GM21381 (cell line): ENCODE measurements at regions not wholly inside any gene's neighbourhood (a gene's known extent, or its start where the extent isn't known, plus 50 kb on each side); places are given as distances from the start of the nearest gene placed in this dataset.

ENCODE experiments used
- ATAC-seq: cut with Tn5 transposase; IDR thresholded peaks from one replicate; pipeline ENCODE4 v1.9.1; 2021; ENCODE audit warnings: mild to moderate bottlenecking, moderate library complexity; ENCODE audit not compliant: unreplicated experiment

DNA sequence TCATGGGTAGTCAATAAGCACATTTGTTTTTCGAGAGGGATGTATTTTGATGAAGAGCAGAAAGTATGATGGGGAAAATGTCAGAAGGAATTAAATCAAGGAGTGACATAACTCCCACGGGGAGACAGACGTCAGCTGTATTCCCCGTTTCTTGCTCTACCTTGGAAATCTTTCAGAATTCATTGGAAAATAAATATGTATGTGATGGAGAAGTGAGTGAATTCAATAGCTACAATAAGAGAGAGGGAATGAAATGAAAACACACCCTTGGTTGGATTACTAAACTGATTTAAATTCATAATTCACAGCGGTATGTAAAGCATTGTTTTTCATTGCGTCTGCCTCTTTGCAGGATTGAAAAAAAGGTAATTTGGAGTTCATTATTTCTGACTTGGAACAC is 209.7 kb upstream of the KLF4 start:
- no peak for ATAC-seq

DNA sequence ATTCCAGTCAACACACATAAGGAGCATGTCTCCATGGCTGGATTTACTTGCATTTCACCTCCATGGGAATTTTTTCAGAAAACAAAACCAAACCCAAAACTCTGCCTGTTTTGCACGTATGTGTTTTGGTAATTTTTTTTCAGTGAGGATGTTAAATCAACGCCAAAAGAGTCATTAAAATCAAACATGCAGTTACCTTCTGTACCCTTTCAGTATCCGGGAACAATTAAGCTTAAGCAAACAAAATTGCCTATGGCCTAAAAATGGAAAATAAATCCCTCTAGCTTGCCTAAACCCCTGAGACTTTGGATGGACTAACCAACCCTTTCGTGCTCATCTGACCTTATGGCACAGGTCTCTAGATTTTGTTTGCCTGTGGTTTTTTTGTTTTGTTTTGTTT is 209.2 kb upstream of the KLF4 start:
- no peak for ATAC-seq

DNA sequence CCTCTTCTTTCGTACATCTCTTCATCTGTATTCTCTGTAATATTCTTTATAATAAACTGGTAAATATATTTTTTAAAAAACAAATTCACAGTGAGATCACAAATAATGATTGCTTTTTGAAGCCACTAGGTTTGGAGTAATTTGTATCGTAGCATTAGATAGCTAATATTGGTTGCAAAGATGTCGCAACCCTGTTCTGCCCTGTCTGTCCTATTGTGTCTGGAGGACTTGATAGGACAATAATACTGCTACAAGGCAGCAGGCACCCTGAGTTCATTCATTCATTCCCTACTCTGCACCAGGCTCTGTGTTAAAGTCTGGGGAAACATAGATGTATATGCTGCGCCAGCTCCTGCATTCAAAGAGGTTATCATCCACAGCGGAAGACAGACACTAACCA is 206.7 kb upstream of the KLF4 start:
- no peak for ATAC-seq

DNA sequence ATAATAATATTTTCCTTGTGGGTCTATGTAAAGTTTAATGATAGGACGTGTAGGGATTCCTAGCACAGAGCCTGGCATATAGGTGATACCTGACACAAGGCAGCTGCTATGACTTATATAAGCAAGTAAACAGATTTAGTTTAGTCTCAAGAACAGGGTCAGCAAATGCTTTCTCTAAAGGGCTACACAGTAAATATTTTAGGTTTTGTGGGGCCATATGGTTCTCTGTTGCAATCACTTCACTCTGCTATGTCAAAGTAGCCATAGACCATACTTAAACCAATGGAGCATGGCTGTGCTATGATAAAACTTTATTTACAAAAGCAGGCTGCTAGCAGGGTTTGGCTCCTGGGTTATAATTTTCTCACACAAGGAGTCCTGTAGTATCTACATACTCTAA is 204.8 kb upstream of the KLF4 start:
- no peak for ATAC-seq

DNA sequence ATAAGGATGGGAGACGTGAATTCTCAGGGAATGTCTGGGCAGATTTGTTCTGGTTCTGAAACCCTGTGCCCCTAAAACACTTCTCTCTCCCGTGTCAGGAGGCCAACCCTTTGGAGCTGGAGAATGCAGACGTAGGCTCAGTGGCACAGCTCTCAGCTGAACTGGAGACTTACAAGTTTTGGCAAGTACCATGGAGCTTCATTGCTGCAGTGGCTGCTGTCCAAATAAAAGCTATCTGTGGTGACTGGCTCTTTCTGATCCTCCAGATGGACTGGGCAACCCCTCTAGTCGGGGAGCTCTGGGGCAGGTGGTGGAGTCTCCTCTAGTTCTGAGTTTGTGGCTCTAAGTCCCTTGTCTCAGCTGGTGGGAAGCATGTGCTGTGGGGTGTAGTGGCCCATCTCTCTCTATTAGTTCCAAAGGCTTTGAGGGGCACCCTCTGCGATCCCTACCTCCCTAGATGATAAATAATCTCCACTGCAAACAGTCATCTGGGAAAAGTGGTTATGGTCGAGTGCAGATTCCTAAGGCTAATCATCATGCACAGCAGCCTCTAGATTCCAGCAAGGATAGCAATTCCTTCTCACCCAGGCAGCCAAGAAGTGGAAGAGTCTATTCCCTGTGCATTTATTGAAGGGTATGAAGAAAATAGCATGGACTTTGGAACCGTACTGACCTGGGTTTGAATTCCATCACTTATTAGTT is 204.2 kb upstream of the KLF4 start:
- no peak for ATAC-seq

DNA sequence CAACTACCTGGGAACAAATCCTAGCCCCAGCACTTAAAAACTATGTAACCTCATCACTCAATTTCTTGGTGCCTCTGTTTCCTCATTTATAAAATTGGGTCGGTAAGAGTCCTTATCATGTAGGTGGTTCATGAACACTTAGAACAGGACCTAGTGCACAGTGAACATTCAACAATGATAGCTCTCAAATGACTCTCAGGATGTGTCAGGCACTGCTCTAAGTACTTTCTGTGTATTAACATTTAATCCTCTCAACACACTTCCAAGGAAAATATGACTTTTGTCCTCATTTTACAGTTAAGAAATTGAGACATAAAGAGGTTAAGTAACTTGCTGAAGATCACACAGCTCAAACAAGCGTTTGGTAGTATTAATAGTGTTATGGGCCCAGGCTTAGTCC is 202.1 kb upstream of the KLF4 start:
- ATAC-seq, result no peak

DNA sequence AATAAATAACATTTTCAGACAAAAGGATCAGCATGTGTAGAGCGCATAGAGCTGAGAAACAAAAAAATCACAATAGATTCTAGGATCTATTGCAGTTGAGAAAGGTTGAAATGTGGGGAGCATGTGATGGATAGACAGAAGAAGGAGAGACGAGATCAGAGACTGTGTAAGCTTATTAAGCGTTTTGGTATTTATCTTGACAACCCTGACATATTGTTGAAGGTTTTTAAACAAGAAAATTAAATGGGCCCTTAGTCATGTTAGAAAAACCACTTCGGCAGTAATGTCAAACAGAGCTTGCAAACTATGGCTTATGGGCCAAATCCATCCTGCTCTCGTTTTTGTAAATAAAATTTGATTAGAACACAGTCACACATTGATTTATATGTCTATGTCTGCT is 200.5 kb upstream of the KLF4 start:
- no peak for ATAC-seq

DNA sequence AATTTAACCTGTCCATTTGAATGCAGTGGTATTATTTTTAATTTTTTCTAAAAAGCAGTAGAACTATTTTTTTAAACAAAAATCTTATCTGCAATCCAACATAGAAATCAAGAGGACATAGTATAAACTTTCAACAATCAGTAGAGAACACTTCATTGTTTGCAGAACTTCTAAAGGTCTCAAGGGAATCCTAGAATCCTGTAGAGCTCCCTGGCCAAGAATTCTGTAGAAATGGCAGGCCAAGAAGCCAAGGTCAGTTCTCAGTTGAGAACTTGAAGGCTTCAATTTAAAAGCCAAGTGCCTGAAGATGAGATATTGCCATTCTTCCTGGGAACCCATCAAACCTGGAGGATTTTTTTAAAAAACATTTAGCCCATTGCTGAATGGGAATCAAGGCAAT is 199.2 kb upstream of the KLF4 start:
- ATAC-seq, result no peak

DNA sequence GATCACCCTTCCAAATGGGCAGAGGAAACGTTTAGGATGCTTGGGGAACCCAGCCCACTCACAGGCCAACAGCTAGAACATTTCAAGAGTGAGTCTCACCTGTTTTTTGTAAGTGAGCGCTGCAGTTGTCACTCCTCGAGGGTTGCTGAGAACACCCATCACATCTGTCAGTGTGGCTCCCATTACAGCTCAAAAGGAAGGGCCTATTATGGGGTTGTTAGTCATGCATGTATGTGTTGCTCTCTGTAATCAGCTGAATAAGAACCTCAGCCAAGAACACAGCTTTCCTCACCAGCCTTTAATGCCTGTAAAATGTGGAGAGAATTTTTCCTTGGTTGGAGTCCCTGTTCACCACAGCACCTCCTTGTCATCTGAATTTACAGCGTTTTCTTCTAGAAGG is 196.3 kb upstream of the KLF4 start:
- ATAC-seq, result no peak

DNA sequence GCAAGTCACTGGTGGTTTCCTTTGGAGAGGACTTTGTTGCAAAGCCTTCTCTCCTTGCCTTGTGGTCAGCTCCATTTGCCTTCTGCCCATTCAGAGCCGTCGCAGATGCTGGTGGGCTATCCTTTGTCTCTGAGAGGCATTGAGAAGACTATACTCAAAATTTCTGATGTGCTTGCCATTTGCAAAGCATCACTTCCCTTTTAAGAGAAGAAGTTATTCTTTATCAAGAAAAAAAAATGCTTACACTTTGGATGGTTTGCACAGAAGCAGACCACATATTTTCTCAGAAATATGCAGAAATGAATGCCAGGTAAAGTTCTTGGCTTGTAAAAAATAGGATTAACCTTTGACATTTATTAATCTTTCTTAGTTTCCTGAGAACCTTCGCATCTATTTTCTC is 195.8 kb upstream of the KLF4 start:
- no peak for ATAC-seq

DNA sequence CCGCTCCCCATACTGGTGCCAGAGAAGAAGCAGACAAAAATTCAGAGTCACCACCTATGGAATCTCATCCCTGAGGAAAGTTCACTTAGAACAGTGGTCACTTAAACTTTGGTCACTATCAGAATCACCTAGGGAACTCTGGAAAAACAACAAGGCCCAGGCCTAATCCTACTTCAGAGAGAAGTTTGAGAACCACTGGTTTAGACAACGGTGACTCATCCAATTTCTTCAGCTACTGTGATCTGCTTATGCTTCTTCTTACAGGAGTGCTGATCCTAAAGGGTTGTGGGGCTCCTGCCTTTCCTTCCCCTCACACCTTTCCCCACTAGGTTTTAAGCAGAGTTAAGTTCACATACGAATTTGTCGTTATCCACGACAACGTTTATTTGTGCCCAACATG is 194.7 kb upstream of the KLF4 start:
- no peak for ATAC-seq

DNA sequence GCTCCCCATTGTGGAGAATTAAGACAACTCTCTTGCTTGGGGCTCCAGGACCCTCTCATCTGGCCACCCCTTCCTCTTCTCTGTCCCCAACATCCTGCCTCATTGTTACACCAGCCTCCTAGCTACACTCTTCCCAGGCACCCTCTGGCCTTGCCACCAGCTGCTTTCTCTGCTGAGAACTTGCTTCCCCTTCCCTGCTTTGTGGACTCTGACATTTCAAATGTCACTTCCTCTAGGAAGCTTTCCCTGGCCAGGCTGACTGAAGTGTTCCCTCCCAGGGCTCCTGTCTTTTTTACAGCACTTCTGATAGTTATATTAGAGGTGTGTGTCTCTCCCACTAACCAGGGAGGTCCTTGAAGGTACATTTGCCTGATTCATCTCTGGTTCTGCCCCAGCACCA is 194.0 kb upstream of the KLF4 start:
- ATAC-seq, result no peak

DNA sequence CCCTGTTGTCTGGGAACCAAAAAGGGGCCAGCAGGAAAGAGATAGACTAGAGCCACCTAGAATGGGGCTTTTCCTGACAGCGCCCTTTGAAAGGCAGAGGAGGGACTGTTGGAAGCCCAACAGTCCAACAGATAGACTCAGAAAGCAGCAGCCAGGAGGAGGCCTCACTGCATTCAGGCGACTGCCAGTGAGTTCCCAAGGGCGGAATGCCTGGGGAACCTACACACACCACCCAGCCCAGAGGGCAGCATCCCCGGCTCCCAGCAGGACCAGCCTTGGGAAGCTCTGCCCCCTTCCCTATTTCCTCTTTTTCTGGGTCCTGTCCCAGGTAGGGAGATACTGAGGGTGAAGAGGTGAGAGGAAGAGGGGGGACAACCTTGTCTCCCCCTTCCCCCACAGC is 192.4 kb upstream of the KLF4 start:
- no peak for ATAC-seq

DNA sequence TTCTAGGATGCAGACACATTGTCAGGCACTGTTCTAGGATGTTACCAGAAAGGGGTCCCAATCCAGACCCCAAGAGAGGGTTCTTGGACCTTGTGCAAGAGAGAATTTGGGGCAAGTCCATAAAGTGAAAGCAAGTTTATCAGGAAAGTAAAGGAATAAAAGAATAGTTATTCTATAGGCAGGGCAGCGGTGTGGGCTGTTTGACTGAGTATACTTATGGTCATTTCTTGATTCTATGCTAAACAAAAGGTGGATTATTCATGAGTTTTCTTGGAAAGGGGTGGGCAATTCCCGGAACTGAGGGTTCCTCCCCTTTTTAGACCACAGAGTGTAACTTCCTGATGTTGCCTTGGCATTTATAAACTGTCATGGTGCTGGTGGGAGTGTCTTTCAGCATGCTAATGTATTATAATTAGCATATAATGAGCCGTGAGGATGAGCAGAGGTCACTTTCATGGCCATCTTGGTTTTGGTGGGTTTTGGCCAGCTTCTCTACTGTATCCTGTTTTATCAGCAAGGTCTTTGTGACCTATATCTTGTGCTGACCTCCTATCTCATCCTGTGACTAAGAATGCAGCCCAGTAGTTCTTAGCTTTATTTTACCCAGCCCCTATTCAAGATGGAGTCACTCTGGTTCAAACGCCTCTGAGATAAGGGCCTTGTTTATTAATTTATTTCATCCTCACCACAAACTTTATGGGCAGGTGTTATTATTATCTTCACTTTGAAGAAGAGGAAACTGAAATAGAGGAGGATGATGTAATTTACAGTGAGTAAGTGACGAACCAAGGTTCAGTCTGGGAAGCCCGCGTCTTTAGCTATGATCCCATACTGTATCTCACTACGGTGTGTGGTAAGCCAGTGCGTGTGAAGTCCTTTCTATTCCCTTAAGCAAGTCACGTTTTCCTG is 186.0 kb upstream of the KLF4 start:
- no peak for ATAC-seq

DNA sequence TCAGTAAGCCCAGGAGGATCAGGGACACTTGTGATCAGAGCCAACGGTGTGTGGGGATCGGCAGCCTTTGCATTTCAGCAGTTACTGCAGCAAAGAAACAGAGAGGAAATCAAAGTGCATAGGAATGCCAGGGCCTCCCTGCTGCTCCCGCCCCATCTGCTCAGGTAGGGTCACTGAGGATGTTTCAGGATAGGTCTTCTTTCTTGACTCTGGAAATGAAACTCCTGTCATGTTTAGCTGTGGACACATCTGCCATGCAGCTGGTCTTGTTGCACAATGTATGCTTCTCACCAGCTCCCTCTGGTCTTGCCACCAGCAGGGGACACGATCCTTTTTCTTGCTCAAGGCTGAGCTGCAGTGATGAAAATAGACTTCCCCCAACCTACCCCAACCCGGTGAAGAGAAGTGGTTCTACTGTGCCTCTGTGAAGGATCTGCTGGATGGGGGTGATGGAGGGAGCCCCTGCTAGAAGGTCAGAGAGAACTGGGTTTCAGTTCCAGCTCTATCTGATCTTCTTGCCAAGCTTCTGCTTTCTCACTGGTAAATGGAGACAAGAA is 185.2 kb upstream of the KLF4 start:
- no peak for ATAC-seq

DNA sequence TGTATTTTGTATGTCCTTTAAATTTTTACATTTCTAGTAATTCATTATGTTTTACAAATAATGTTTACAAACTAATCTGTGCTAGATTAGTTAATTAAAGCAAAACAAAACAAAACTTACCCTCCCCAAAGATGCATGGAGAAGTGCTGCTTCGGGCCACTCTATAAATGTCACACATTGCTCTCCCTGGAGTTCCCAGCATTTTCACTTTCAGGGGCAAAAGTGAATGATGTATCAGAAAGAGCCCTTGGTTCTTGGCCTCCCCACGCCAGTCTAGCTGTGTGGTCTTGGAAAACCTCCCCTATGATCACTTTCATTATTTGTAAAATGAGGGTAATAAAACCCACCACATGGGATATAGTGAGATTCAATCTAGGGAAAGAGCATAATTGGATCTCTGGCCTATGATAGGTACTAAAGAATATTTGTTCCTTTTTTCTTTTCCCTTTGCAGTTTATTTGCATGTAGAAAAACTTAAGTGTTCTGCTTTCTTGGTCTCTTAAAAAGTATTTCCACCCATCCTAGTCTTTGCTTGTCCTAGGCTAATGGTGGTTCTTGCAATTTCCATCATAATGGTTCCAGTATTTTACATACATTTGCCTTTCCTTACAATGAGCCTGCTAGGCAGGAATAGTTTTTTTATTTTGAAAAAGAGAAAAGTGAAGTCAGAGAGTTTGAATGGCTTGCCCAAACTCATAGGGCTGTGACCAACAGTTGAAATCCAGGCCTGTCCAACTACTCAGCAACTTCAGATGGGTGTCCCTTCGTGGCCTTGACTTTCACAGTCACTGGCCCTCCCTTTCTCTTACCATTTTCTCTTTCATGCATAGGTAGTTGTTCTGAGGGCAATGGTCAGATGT is 184.5 kb upstream of the KLF4 start:
- ATAC-seq, result no peak

DNA sequence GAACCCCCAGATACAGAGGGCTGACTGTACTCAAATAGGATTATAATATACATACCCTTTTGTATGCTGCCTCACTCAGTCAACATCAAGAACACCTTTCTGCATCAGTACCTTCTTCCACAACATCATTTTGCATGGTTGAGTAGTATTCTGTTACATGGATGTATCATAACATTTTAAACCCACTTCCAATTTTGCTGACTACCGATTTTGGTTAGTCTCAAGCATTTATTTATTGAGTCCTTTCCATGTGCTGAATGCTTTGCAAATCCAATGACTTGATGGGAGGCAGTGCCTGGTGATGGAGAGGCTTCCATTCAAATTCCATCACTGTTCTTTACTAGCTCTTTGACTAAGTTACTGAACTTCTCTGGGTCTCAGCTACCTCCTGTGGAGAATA is 182.0 kb upstream of the KLF4 start:
- no peak for ATAC-seq

DNA sequence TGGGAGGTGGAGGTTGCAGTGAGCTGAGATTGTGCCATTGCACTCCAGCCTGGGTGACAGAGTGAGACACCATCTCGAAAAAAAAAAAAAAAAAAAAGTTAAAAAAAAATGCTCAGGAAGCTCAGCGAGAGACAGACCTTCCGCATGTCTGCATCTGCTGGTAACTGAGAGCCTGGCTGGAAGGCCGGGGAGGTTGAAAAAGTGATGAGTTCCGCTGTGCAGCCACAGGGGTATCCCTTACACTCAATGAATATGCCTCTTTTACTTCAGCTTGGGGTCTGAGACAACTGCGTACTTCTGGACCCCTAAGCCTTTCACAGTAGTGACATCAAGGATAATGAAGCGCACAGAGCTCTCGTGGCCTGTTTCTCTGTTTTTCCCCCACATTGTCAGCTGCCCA is 179.9 kb upstream of the KLF4 start:
- ATAC-seq, result no peak

DNA sequence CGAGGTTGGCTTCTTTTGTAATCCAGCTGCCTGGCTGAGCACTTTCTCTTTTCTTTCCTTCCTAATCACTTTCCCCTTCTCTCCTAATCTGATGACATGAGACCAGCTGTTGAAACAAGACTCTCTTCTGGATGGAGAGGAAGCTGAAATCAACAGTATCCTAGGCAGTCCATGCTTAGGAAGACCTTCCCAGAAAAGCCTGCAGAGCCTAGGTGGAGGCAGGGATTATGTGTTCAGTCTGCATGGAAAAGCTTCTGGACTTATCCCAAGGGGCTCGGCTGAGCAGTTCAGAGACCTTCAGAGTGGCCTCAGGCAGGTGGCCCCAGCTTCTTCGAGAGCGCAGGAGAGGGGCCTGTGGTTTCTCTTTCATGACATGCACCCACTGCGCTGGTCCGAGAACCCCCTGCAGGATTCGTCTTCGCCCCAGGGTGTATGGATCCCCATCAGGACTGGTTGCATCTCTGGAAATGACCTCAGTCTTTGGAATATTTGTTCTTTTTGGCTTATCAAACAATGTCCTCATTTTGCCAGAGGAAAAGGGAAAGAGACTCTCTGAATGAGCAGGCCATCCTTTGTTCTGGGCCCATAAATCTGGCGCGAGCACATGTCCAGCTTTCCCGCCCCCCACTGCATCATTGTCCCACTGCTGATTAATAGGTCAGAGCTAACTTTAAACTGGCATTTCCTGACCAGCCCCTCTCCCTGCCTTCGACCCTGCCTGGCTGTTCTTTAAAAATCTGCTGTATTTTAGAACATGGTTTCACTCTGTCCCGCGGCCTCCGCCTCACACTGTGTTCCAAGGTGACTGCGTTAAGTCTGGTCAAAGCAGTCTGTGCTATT is 177.9 kb upstream of the KLF4 start:
- ATAC-seq, result no peak

DNA sequence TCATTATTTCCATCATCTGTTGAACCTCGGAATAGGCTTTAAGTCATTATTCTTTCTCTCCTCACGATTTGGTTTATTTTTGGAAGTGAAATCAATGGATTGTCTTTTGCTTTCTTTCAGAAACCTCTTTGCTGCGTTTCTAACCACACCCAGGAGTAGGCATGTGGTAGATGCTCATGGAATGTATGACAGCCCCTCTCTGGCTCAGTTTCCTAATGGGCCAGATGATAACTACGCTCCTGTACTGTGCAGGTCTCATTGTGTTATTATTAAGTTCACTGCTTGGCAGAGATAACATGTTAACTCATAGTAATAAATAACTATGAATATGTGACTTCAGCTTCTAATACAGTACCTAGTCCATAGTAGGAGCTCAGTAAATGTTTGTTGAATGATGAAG is 175.5 kb upstream of the KLF4 start:
- no peak for ATAC-seq
